SK-N-SH treated with all-trans-retinoic acid at 6 μM for 48 hours (cell line): ENCODE measurements at regions not wholly inside any gene's neighbourhood (a gene's known extent, or its start where the extent isn't known, plus 50 kb on each side); places are given as distances from the start of the nearest gene placed in this dataset.

ENCODE experiments used
- ATAC-seq: fragments of 200-7000 bp; cut with Tn5 transposase; 3 replicates; pipeline ENCODE4 v1.9.1; 2020; ENCODE audit warnings: mild to moderate bottlenecking, moderate library complexity
- ARNTL ChIP-seq: fragments of 450-650 bp; formaldehyde crosslinking; IDR thresholded peaks from 2 replicates; pipeline ENCODE4 v1.5.0; 2020; ENCODE audit warnings: low read depth, mild to moderate bottlenecking, moderate library complexity, borderline replicate concordance
- BACH2 ChIP-seq: fragments of 250-450 bp; sonication (Bioruptor Pico); IDR thresholded peaks from 2 replicates; pipeline ENCODE4 v1.9.0; 2021; ENCODE audit warnings: mild to moderate bottlenecking, borderline replicate concordance
- CSDC2 ChIP-seq: fragments of 250-450 bp; sonication (Bioruptor Pico); IDR thresholded peaks from 2 replicates; pipeline ENCODE4 v1.5.0; 2020; ENCODE audit warnings: mild to moderate bottlenecking, moderate library complexity
- ESRRG ChIP-seq: fragments of 250-450 bp; sonication (Bioruptor Pico); IDR thresholded peaks from 2 replicates; pipeline ENCODE4 v1.6.1; 2021; ENCODE audit warnings: mild to moderate bottlenecking
- GLIS3 ChIP-seq: fragments of 250-450 bp; sonication (Bioruptor Pico); IDR thresholded peaks from 2 replicates; pipeline ENCODE4 v1.5.0; 2020; ENCODE audit warnings: mild to moderate bottlenecking, moderate library complexity
- ISL1 ChIP-seq: fragments of 250-450 bp; sonication (Bioruptor Pico); IDR thresholded peaks from 2 replicates; pipeline ENCODE4 v2.1.2; 2022; ENCODE audit warnings: mild to moderate bottlenecking, moderate library complexity
- OSR1 ChIP-seq: fragments of 250-450 bp; sonication (Bioruptor Pico); IDR thresholded peaks from 2 replicates; pipeline ENCODE4 v1.8.0; 2022; ENCODE audit warnings: moderate library complexity, mild to moderate bottlenecking, inconsistent platforms
- PATZ1 ChIP-seq: fragments of 250-450 bp; sonication (Bioruptor Pico); IDR thresholded peaks from 2 replicates; pipeline ENCODE4 v1.8.0; 2020; ENCODE audit warnings: mild to moderate bottlenecking, moderate library complexity, borderline replicate concordance
- RARB ChIP-seq: fragments of 250-450 bp; sonication (Bioruptor Pico); IDR thresholded peaks from 2 replicates; pipeline ENCODE4 v1.8.0; 2021; ENCODE audit warnings: mild to moderate bottlenecking, moderate library complexity
- TCF4 ChIP-seq: fragments of 250-450 bp; sonication (Bioruptor Pico); IDR thresholded peaks from 2 replicates; pipeline ENCODE4 v1.8.0; 2021; ENCODE audit warnings: mild to moderate bottlenecking, moderate library complexity, borderline replicate concordance
- TOX ChIP-seq: fragments of 250-450 bp; sonication (Bioruptor Pico); IDR thresholded peaks from 2 replicates; pipeline ENCODE4 v1.8.0; 2021; ENCODE audit warnings: mild to moderate bottlenecking, moderate library complexity, borderline replicate concordance
- ZC3H10 ChIP-seq: fragments of 250-450 bp; sonication (Bioruptor Pico); IDR thresholded peaks from 2 replicates; pipeline ENCODE4 v1.5.1; 2021; ENCODE audit warnings: mild to moderate bottlenecking, moderate library complexity
- ZFP3 ChIP-seq: fragments of 250-450 bp; sonication (Bioruptor Pico); IDR thresholded peaks from 2 replicates; pipeline ENCODE4 v1.5.0; 2020; ENCODE audit warnings: mild to moderate bottlenecking, moderate library complexity
- ZFP30 ChIP-seq: fragments of 450-650 bp; formaldehyde crosslinking; IDR thresholded peaks from 2 replicates; pipeline ENCODE4 v1.5.0; 2022; ENCODE audit warnings: mild to moderate bottlenecking, moderate library complexity
- ZNF565 ChIP-seq: fragments of 450-650 bp; formaldehyde crosslinking; conservative IDR thresholded peaks from 2 replicates; pipeline ENCODE4 v1.5.0; 2020; ENCODE audit warnings: low read depth, mild to moderate bottlenecking, moderate library complexity
- ZNF70 ChIP-seq: fragments of 450-650 bp; formaldehyde crosslinking; IDR thresholded peaks from 2 replicates; pipeline ENCODE4 v1.5.0; 2020; ENCODE audit warnings: mild to moderate bottlenecking, moderate library complexity
- TF ChIP-seq, protein P1 (sequence below): fragments of 250-450 bp; sonication (Bioruptor Pico); IDR thresholded peaks from 2 replicates; pipeline ENCODE4 v1.8.0; 2021; ENCODE audit warnings: low read depth, mild to moderate bottlenecking, moderate library complexity, borderline replicate concordance
- TF ChIP-seq, protein P2 (sequence below): fragments of 250-450 bp; sonication (Bioruptor Pico); IDR thresholded peaks from 2 replicates; pipeline ENCODE4 v1.5.1; 2021; ENCODE audit warnings: mild to moderate bottlenecking, moderate library complexity
- TF ChIP-seq, protein P3 (sequence below): fragments of 250-450 bp; sonication (Bioruptor Pico); IDR thresholded peaks from 2 replicates; pipeline ENCODE4 v1.5.1; 2020; ENCODE audit warnings: low read depth, mild to moderate bottlenecking, moderate library complexity
- TF ChIP-seq, protein P4 (sequence below): fragments of 250-450 bp; sonication (Bioruptor Pico); IDR thresholded peaks from 2 replicates; pipeline ENCODE4 v1.5.0; 2020; ENCODE audit warnings: mild to moderate bottlenecking, moderate library complexity

GRCh38 chr9:107142430-107142829 is 140.6 kb upstream of the RAD23B start:
- TF ChIP-seq ZC3H10 (CRISPR knock-in tag) = no peak
- no peak for TF ChIP-seq ZNF565 (CRISPR knock-in tag)
- TF ChIP-seq, protein P1, sequence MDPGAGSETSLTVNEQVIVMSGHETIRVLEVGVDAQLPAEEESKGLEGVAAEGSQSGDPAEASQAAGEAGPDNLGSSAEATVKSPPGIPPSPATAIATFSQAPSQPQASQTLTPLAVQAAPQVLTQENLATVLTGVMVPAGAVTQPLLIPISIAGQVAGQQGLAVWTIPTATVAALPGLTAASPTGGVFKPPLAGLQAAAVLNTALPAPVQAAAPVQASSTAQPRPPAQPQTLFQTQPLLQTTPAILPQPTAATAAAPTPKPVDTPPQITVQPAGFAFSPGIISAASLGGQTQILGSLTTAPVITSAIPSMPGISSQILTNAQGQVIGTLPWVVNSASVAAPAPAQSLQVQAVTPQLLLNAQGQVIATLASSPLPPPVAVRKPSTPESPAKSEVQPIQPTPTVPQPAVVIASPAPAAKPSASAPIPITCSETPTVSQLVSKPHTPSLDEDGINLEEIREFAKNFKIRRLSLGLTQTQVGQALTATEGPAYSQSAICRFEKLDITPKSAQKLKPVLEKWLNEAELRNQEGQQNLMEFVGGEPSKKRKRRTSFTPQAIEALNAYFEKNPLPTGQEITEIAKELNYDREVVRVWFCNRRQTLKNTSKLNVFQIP = no peak
- no peak for TF ChIP-seq TCF4 (CRISPR knock-in tag)
- TF ChIP-seq GLIS3 (CRISPR knock-in tag) = no peak
- TF ChIP-seq, protein P2, sequence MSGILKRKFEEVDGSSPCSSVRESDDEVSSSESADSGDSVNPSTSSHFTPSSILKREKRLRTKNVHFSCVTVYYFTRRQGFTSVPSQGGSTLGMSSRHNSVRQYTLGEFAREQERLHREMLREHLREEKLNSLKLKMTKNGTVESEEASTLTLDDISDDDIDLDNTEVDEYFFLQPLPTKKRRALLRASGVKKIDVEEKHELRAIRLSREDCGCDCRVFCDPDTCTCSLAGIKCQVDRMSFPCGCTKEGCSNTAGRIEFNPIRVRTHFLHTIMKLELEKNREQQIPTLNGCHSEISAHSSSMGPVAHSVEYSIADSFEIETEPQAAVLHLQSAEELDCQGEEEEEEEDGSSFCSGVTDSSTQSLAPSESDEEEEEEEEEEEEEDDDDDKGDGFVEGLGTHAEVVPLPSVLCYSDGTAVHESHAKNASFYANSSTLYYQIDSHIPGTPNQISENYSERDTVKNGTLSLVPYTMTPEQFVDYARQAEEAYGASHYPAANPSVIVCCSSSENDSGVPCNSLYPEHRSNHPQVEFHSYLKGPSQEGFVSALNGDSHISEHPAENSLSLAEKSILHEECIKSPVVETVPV (CRISPR knock-in tag) = no peak
- no peak for TF ChIP-seq ISL1 (CRISPR knock-in tag)
- TF ChIP-seq ESRRG (CRISPR knock-in tag) = no peak
- TF ChIP-seq OSR1 (CRISPR knock-in tag) = no peak
- TF ChIP-seq TOX = no peak
- TF ChIP-seq CSDC2 (CRISPR knock-in tag) = no peak
- TF ChIP-seq RARB = no peak
- TF ChIP-seq, protein P3, sequence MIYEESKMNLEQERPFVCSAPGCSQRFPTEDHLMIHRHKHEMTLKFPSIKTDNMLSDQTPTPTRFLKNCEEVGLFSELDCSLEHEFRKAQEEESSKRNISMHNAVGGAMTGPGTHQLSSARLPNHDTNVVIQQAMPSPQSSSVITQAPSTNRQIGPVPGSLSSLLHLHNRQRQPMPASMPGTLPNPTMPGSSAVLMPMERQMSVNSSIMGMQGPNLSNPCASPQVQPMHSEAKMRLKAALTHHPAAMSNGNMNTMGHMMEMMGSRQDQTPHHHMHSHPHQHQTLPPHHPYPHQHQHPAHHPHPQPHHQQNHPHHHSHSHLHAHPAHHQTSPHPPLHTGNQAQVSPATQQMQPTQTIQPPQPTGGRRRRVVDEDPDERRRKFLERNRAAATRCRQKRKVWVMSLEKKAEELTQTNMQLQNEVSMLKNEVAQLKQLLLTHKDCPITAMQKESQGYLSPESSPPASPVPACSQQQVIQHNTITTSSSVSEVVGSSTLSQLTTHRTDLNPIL (CRISPR knock-in tag) = no peak
- no peak for TF ChIP-seq PATZ1 (CRISPR knock-in tag)
- TF ChIP-seq, protein P4, sequence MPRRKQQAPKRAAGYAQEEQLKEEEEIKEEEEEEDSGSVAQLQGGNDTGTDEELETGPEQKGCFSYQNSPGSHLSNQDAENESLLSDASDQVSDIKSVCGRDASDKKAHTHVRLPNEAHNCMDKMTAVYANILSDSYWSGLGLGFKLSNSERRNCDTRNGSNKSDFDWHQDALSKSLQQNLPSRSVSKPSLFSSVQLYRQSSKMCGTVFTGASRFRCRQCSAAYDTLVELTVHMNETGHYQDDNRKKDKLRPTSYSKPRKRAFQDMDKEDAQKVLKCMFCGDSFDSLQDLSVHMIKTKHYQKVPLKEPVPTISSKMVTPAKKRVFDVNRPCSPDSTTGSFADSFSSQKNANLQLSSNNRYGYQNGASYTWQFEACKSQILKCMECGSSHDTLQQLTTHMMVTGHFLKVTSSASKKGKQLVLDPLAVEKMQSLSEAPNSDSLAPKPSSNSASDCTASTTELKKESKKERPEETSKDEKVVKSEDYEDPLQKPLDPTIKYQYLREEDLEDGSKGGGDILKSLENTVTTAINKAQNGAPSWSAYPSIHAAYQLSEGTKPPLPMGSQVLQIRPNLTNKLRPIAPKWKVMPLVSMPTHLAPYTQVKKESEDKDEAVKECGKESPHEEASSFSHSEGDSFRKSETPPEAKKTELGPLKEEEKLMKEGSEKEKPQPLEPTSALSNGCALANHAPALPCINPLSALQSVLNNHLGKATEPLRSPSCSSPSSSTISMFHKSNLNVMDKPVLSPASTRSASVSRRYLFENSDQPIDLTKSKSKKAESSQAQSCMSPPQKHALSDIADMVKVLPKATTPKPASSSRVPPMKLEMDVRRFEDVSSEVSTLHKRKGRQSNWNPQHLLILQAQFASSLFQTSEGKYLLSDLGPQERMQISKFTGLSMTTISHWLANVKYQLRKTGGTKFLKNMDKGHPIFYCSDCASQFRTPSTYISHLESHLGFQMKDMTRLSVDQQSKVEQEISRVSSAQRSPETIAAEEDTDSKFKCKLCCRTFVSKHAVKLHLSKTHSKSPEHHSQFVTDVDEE (CRISPR knock-in tag) = no peak
- TF ChIP-seq ZFP30 (CRISPR knock-in tag) = no peak
- ATAC-seq = no peak

DNA sequence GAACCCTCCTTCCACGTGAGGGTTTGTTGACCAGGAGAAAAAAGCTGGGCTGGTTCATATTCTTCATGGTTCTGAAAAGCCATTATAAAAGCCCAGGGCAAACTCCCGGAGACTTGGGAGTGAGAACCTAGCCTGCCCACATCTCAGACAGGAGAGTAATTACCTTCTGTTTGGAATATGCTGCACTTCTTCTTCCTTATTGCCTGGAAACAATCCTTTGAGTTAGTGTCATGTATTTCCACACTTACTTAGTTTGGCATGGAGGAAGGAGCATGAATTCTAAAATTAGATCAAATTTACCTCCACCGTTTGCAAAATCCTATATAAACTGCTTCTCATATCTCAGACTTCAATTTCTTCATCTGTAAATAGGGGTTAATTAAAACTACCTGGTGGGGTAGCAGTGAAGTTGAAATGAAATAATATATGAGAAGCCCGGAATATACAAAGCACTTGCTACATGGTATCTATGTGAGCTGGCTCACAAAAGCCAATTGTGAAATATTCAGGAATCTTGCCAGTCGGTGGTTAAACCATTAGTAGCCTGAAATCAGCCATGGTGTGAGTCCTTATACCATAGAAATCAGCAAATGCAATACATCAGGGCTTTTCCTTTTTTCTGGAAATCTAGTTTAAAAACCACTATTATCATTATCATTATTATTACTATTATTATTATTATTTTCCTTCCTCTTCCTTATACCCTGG is 140.0 kb upstream of the RAD23B start:
- no peak for TF ChIP-seq TOX
- ATAC-seq = no peak

- TF ChIP-seq CSDC2 (CRISPR knock-in tag) = no peak
- no peak for TF ChIP-seq GLIS3 (CRISPR knock-in tag)
- TF ChIP-seq RARB = no peak
- TF ChIP-seq ARNTL (CRISPR knock-in tag) = no peak
- no peak for TF ChIP-seq BACH2 (CRISPR knock-in tag)
- TF ChIP-seq ZNF70 (CRISPR knock-in tag) = no peak
- no peak for TF ChIP-seq ISL1 (CRISPR knock-in tag)
- TF ChIP-seq ZNF565 (CRISPR knock-in tag) = no peak
- no peak for TF ChIP-seq ZFP30 (CRISPR knock-in tag)
- TF ChIP-seq, protein P2 (CRISPR knock-in tag) = no peak
- TF ChIP-seq ZFP3 = no peak
- TF ChIP-seq, protein P1 = no peak
- no peak for TF ChIP-seq TCF4 (CRISPR knock-in tag)
- TF ChIP-seq, all 23 proteins: peak for 0
- no peak for ATAC-seq
Observed at GRCh38 chr9:107144475-107144874, 138.6 kb upstream of the RAD23B start.
